DOHH2 (cell line): ENCODE measurements at regions not wholly inside any gene's neighbourhood (a gene's known extent, or its start where the extent isn't known, plus 50 kb on each side); places are given as distances from the start of the nearest gene placed in this dataset.

Experiments
- H3F3A ChIP-seq: fragments of 200-600 bp; sonication (generic), shearing (Covaris generic); 2 replicates; pipeline ENCODE4 v1.6.0; 2016; ENCODE audit warnings: antibody characterized with exemption, mild to moderate bottlenecking; ENCODE audit not compliant: control insufficient read depth, insufficient read depth
- H3K27ac ChIP-seq: fragments of 200-600 bp; sonication (generic); 2 replicates; pipeline ENCODE4 v1.5.1; 2014; ENCODE audit warnings: low read depth, mild to moderate bottlenecking, low read length, moderate library complexity
- H3K27me3 ChIP-seq: fragments of 200-600 bp; sonication (generic); 2 replicates; pipeline ENCODE4 v1.6.1; 2014; ENCODE audit warnings: mild to moderate bottlenecking, low read length, mixed read lengths; ENCODE audit not compliant: control insufficient read depth
- H3K36me3 ChIP-seq: fragments of 200-600 bp; sonication (generic); 2 replicates; pipeline ENCODE4 v1.6.1; 2014; ENCODE audit warnings: mild to moderate bottlenecking, low read length, moderate library complexity, mixed read lengths; ENCODE audit not compliant: control insufficient read depth
- H3K4me1 ChIP-seq: fragments of 200-600 bp; sonication (generic); 2 replicates; pipeline ENCODE4 v1.6.1; 2014; ENCODE audit warnings: mild to moderate bottlenecking, low read length, mixed read lengths; ENCODE audit not compliant: control insufficient read depth
- H3K4me2 ChIP-seq: fragments of 200-600 bp; sonication (generic); 2 replicates; pipeline ENCODE4 v1.6.0; 2014; ENCODE audit warnings: mild to moderate bottlenecking, low read length, moderate library complexity
- H3K4me3 ChIP-seq: fragments of 200-600 bp; sonication (generic); 2 replicates; pipeline ENCODE4 v1.5.1; 2014; ENCODE audit warnings: mild to moderate bottlenecking, low read length, mixed read lengths
- H3K79me2 ChIP-seq: fragments of 200-600 bp; sonication (generic); 2 replicates; pipeline ENCODE4 v1.6.1; 2014; ENCODE audit warnings: mild to moderate bottlenecking, low read length, mixed read lengths; ENCODE audit not compliant: control insufficient read depth
- H3K9me2 ChIP-seq: fragments of 200-600 bp; sonication (generic); replicated peaks from 2 replicates; pipeline ENCODE4 v1.6.1; 2014; ENCODE audit warnings: mild to moderate bottlenecking, low read length, mixed read lengths; ENCODE audit not compliant: control insufficient read depth
- H3K9me3 ChIP-seq: fragments of 200-600 bp; sonication (generic); 2 replicates; pipeline ENCODE4 v1.6.1; 2014; ENCODE audit warnings: antibody characterized with exemption, low read length, mixed read lengths; ENCODE audit not compliant: control insufficient read depth, insufficient read depth
- H4K20me1 ChIP-seq: fragments of 200-600 bp; sonication (generic); 2 replicates; pipeline ENCODE4 v1.6.0; 2014; ENCODE audit warnings: low read depth, mild to moderate bottlenecking, antibody characterized with exemption, low read length, moderate library complexity; ENCODE audit not compliant: control insufficient read depth, insufficient read depth
- CTCF ChIP-seq: fragments of 200-600 bp; sonication (generic); IDR thresholded peaks from one replicate; pipeline ENCODE4 v1.5.1; 2014; ENCODE audit warnings: antibody characterized with exemption, mild to moderate bottlenecking, low read depth, low read length; ENCODE audit not compliant: poor library complexity, severe bottlenecking
- EZH2phosphoT487 ChIP-seq: fragments of 200-600 bp; sonication (generic); IDR thresholded peaks from 2 replicates; pipeline ENCODE4 v1.6.1; 2017; ENCODE audit warnings: borderline replicate concordance, mild to moderate bottlenecking, antibody characterized with exemption, low read length, moderate library complexity, mixed read lengths

DNA sequence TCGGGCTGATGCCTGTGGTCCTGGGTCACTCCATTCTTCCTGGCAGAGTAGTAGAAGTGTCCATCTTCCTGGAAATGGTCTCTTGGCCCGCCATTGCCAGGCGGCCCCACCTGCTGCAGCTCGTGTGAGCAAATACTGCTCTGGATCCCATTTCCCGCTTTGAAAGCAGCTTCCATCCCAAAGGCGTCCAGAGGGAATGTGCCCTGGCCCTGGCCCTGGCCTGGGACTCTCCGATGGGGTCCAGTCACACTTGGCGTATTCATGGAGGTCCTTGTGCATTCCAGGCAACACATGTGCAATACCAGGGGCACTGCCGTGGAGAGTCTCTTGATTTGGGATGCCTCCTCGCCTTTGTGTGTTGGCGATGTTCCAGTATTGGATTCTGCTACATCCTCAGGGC, 111.1 kb downstream of the SNRPN start:
- peaks cover 95% of the 10 kb centered on the region for H3K9me3 ChIP-seq

GRCh38 chr15:25066708-25067107, 111.9 kb downstream of the SNRPN start:
- Histone ChIP-seq H3K36me3 (peaks cover 77% of the 10 kb centered on the region), H3K4me3 (no peak overlapping the region), H3K4me2 (no peak overlapping the region), H4K20me1 (no peaks in the 10 kb centered on the region), H3K9me3 (peaks cover 96% of the 10 kb centered on the region), H3K4me1 (no peaks in the 10 kb centered on the region), H3K27me3 (no peaks in the 10 kb centered on the region), H3K79me2 (no peaks in the 10 kb centered on the region), H3F3A (no peaks in the 10 kb centered on the region), H3K27ac (no peak overlapping the region), H3K9me2 (no peaks in the 10 kb centered on the region)
- no peak for TF ChIP-seq EZH2phosphoT487
- no peak for TF ChIP-seq CTCF

More for the DNA sequence above, 111.1 kb downstream of the SNRPN start:
- peaks cover 75% of the 10 kb centered on the region for H3K36me3 ChIP-seq
- H3K27ac ChIP-seq: no peak overlapping the region
- no peaks in the 10 kb centered on the region for H3K79me2 ChIP-seq
- H3F3A ChIP-seq: no peaks in the 10 kb centered on the region
- no peak overlapping the region for H3K4me2 ChIP-seq
- no peaks in the 10 kb centered on the region for H3K27me3 ChIP-seq
- H3K9me2 ChIP-seq: no peaks in the 10 kb centered on the region
- no peak overlapping the region for H3K4me3 ChIP-seq
- H4K20me1 ChIP-seq: no peaks in the 10 kb centered on the region
- H3K4me1 ChIP-seq: no peaks in the 10 kb centered on the region
- TF ChIP-seq EZH2phosphoT487 (no peak), CTCF (no peak)

GRCh38 chr15:25067725-25068309, 113.0 kb downstream of the SNRPN start:
- Histone ChIP-seq H3K4me1 (no peaks in the 10 kb centered on the region), H3K4me3 (no peak overlapping the region), H3K27ac (no peak overlapping the region), H3K36me3 (peaks cover 82% of the 10 kb centered on the region), H3K27me3 (no peaks in the 10 kb centered on the region), H4K20me1 (no peaks in the 10 kb centered on the region), H3K4me2 (no peak overlapping the region), H3K9me3 (peaks cover 96% of the 10 kb centered on the region), H3K9me2 (no peaks in the 10 kb centered on the region), H3K79me2 (no peaks in the 10 kb centered on the region), H3F3A (no peaks in the 10 kb centered on the region)
- TF ChIP-seq CTCF (no peak), EZH2phosphoT487 (no peak)

GRCh38 chr15:25068696-25069095, 113.9 kb downstream of the SNRPN start:
- Histone ChIP-seq H4K20me1 (no peaks in the 10 kb centered on the region), H3K36me3 (peaks cover 80% of the 10 kb centered on the region)

More at GRCh38 chr15:25068696-25069095, 113.9 kb downstream of the SNRPN start:
- H3K27ac ChIP-seq: no peak overlapping the region
- H3K27me3 ChIP-seq: no peaks in the 10 kb centered on the region
- H3K9me3 ChIP-seq: peaks cover 93% of the 10 kb centered on the region
- H3K4me3 ChIP-seq: no peak overlapping the region
- no peaks in the 10 kb centered on the region for H3K9me2 ChIP-seq
- no peaks in the 10 kb centered on the region for H3K4me1 ChIP-seq
- no peak overlapping the region for H3K4me2 ChIP-seq
- H3K79me2 ChIP-seq: no peaks in the 10 kb centered on the region
- no peaks in the 10 kb centered on the region for H3F3A ChIP-seq
- TF ChIP-seq CTCF (no peak), EZH2phosphoT487 (no peak)
